GM21526 (cell line): ENCODE measurements at regions not wholly inside any gene's neighbourhood (a gene's known extent, or its start where the extent isn't known, plus 50 kb on each side); places are given as distances from the start of the nearest gene placed in this dataset.
"Not testable (repeated sequence)": the region's sequence is repeated elsewhere in the genome, so short reads cannot be mapped to it uniquely, and the experiment has no call there.

Experiments
- ATAC-seq: cut with Tn5 transposase; IDR thresholded peaks from one replicate; pipeline ENCODE4 v1.9.1; 2021; ENCODE audit warnings: moderate library complexity; ENCODE audit not compliant: unreplicated experiment, low FRiP score

DNA sequence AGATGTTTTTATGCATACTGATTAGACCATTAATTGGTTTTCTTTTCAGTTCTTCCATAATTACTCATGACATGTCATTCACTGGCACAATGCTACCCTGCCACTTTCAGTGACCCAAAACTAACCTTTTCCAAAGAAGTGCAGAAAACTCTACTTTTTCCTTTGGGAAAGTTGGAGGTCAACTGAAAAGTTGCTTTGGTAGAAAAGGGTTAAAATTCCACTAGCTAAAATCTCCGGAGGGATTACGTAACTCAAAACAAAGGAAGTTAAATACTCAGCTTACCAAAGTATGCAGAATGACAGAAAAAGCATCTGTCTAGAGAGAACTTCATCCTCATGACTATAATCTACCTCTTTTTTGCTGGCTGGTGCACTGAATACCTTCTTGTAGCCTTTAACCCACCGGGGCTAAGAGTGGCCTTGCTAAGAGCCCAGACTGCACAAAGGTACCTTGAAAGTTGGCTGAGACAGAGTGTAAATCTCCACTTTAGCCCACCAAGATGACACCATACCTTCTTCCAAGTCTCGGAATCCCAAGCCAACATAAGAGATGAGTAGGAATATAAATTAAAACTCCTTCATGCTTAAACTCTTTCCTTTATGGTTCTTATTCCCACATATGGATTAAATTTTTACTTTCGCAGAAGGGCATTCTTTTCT, 1099.5 kb upstream of the INTU start:
- ATAC-seq = no peak

DNA sequence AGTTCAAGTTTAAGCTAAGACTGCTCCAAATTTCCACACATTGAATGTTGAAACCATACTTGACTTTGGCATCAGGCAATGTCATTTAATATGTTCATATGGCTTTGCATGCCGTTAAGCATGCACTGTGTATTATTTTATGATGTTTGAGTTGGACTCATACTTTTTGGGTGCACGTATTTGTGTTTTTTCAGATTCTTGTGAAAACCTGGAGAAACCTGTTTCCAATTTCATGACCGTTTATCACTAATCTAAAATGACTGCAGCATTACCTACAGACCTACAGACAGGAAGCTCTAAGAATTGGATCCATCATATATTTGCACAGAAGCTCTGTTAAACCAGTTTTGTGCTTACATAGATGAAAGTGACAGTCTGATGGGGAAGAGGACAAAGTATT, 1093.0 kb upstream of the INTU start:
- no peak for ATAC-seq

DNA sequence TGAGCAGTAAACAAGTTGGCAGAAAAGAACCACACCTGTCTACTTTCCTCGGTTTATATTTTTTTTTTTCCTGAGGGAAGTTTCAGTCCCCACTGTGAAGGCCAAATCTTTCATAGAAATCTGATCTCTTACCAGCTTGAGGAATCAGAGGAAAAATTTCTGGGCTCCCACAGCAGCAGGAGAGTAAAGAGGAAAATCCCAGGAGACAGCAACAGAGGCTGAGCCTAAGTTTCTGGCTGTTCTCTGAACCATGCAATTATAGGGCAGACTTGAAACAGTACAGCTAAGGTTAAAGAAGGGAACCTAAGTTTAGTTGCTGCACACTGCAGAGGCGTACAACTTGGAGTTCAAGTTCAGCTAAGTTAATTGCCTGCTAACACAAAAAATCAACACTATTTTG, 1090.9 kb upstream of the INTU start:
- ATAC-seq = no peak

DNA sequence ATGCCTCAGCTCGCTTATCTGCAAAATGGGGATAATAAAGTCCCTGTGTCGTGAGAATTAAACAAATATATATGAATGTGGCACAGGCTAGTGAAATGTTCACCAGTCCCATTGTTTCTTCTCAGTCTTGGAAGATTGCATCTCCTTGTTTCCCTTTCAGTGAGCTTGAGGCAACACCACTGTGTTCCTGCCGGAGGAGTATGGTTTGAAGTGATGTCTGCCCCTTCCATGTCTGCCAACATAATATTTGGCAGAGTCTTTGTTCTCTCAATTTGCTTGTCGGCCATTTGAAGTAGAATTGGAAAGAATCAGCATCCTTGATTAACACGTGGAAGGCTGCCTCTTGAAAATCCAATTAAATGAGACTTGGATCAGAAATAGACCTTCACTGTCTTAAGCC, 1088.5 kb upstream of the INTU start:
- ATAC-seq = no peak

DNA sequence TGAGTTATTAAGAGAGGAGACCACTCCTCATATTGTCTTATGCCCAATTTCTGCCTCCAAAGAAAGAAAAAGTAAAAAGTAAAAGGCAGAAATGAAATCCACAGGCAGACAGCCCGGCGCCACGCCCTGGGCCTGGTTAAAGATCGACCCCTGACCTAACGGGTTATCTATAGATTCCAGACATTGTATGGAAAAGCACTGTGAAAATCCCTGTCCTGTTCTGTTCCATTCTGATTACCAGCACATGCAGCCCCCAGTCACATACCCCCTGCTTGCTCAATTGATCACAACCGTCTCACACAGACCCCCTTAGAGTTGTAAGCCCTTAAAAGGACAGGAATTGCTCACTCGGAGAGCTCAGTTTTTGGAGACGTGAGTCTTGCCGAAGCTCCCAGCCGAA, 1086.6 kb upstream of the INTU start:
- not testable (repeated sequence) for ATAC-seq

DNA sequence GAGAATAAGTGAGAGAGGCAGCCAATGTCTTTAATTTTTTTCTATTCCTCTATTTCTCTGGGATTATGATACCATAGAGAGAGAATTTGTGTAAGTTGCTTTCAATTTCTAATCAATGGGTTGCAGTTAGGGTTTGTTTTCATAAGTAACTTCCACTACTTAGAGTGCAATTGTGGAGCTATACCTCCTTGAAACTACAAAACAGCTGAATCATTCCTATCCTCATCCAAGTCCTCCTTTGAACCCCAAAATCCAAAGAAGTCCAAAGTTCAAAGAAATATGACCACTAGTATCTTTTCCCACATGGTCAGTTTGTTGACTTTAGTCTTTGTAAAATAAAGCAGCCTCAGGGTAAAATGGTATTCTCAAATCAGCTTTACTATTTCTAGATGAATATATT, 1085.4 kb upstream of the INTU start:
- no peak for ATAC-seq

DNA sequence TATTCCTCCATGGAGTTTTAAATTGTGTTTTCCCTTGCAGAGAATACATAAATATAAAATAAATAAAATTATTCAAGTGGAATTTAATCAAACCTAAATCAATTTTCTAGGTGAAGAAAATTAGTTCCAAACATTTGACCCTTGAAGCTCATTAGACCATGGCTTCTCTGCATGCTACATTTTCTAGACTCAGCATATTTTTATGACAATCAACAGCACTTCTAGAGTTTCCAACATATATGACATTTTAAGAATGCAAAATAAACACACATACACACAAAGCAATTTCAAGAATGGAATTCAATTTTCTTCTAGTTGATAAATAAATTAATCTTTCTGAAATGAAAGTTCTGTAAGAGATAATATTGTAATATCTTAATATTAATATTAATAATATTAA, 1083.9 kb upstream of the INTU start:
- ATAC-seq = no peak

DNA sequence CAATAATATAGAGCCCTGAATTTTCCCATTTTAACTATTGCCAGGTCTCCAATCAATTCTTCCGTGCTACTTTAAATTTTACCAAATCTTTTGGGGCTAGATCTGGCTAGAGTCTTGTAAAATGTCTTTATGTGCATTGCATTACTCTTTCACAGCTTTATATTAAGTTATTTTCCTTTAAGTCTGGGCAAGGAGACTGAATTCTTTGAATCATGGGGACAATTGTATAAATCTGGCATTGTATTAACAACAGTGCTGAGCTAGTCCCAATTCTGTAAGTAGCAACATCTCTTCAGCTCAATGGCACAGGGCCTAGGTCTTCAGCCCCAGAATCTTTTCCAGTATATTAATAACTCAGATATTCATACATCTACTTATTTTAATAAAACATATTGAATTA, 1080.4 kb upstream of the INTU start:
- no peak for ATAC-seq

DNA sequence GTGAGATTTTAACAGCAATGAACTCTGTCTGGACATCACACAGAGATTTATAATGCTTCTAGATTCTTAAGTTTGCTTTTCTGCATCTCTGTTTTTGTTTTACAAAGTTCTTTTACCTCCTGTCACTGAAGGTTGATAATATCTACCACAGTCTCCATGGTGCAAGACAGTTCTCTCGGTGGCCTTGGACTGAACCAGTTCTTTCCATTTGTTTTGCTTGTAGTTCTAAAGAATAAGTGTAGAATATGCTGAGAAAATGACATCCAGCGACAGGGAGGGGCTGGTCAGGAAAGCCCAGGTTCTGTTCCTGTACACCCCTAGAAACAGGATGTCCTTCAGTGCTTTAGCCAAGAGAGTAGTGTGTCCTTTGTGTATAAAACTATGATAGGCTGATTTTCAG, 1079.5 kb upstream of the INTU start:
- no peak for ATAC-seq

DNA sequence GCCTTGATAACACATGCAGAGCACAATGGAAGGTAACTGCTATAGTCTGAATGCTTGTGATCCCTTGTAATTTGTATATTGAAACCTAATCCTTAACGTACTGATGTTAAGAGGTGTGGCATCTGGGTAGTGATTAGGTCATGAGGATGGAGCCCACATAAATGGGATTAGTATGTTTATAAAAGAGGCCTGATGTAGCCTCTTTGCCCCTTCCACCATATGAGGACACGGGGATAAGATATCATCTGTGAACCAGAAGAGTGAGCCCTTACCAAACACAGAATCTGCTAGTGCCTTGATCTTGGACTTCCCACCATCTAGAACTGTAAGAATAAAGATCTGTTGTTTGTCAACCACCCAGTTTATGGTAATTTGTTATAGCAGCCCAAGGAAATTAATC, 1074.2 kb upstream of the INTU start:
- ATAC-seq = no peak

DNA sequence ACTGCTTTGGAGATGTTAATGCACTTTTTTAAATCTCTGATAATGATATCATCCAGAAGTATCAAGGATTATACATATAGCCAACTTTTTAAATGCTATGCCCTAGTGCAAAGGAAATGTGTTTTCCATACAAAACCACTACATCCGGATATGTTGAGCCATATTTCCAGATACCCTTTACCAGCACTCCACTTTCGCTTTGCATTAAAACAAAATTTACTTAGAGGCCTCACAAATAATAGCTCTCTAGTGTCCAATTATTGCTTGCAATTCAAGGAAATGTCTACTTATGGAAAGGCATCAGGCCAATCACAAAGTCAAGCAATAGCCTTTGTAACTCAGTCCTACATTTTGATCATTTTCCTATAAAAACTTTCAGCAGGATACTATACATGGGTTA, 1072.8 kb upstream of the INTU start:
- no peak for ATAC-seq

DNA sequence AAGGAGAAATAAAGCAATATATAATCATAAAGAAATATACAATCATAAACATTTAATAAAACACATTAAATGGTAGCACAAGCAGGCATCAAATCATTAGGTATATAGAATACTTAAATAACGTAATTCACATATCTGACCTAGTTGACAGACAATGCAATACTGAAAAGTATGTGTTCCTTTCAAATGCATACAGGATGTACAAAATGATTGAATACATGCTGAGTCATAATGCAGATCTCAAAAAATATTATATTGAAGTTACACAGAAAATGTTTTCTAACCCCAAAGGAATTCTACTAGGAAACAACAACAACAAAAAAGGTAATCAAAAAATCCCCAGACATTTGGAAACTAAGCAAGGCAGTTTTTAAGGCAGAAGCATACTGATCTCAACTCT, 1072.0 kb upstream of the INTU start:
- no peak for ATAC-seq

DNA sequence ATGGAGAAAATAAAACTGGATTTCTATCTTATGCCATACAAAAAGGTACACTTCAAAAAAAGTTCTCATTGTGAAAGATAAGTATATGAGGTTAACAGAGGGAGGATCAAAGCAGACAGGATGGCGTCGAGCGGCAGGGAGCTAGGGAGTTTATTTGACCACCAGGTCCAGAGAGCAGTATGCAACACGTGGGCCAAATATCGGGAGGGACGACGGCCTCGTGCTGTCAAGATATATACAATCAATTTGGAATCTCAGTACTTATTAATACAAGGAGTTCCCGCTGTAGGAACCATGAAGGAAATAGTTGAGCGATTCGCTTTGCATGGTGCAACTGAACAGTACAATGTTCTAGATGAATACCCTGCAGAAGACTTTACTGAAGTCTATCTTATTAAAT, 1069.4 kb upstream of the INTU start:
- ATAC-seq = no peak

DNA sequence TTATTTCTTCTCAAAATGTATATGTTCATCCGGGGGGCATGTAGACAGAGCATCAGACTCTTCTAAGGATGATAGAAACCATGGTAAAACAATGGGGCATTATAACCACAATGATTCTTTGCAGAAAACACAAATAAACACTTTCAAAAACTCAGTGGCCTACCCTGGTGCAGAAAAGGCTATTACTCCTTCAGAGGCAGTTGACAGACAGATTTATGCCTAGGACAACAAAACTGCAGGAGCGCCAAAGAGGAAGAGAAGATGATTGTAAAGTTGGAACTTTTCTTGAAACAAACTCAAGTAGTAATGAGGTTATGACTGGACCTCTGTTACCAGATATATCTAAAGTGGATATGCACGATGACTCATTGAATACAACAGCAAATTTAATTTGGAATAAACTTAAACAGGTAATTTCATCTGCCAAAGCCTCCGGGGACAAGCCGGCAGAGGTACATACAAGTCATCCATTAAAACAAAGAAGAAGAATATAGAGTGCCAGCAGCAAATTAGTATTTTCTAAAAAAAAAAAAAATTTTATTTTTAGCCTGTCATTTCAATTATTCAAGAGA, 1068.4 kb upstream of the INTU start:
- no peak for ATAC-seq

DNA sequence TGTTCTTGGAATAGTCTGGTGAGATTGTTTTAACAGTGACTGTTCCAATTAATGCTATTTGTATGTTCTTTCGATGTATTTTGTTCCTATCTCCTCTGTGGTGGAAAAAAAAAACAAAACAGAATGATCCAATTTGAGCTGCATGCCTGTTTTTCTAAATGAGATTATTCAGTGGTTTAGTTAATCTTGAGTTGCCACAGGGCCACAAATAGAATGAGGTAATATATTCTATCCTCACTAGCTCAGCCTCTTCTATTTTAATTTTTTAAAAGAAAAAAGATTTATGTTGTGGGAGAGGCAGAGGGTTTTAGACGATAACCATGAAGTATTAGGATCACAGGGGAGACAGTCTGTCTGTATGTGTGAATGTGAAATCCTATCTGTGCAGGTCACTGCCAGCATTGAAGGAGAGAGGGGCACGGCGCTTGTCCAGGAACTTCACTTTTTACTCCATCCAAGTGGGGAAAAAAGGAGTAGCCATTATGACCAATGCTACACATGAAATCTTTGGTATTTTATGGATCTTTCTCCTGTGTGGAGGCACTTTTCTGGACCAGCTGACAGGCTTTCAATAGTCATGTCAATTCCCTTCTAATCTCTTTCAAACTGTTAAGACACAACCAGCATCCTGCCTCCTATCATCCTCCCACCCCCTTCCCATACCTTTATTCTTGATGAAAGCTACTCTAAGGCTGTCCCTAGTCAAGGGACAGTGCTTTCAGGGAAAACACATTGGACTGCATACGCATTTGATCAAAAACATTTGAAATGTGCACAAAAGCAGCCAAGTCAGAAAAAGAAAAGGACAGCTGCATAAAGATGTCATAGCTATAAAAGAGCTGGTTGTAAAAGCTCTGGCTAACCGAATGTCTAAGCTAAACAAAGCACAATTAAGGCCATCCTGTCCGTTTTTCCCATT, 1063.8 kb upstream of the INTU start:
- ATAC-seq = no peak

DNA sequence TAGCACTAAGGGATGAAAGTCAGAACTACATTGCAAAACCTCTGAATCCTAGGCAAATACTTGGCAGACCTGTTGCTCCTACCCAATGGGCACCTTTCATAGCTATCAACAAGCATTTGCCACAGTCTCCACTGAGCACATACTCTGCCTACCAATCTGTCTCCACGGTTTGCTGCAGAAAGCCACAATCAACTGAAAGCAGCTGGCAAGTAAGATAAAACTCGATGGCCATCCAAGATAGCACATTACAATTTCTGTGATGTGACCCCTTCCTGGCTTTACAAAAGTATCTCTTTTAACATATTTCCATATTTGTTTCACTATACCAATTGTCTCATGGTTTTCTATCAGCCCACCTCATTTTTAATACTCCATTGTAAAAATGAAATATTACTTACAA, 1060.5 kb upstream of the INTU start:
- no peak for ATAC-seq

DNA sequence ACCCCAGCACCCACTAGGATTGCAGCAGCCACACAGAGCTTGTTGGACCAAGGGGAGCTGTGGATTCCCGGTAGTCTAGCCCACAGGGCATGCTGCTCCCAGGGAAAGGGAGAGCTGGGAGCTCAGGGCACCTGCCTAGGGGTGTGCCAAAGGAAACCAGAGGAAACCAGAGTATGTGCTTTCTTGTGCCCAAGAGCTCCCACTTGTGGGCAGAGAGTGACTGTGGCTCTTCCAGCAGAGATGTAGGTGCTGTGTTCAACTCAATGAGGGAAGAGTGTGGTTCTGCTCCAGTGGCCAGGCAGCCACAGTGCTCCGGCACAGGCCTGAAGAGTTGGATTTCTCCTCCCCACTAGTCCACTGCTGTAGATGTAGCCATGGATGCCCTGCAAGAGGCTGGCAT, 1050.0 kb upstream of the INTU start:
- no peak for ATAC-seq

DNA sequence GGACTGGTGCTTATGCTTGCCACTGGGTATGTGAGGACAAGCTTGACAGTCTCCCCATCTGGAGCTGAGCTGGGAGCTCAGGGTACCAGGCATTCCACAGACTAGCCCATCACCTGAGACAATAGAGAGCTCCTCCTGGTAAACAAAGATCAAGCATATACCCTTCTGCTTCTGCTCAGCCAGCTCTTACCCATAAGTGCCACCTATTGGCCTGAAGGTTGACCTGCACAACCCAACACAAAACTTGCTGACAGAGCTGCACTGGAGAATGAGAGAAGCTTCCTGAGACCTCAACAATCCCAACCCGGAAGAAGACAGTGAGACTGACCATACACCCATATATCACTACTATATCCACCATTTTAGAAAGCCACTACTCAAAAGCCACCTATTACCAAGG, 1049.2 kb upstream of the INTU start:
- no peak for ATAC-seq

DNA sequence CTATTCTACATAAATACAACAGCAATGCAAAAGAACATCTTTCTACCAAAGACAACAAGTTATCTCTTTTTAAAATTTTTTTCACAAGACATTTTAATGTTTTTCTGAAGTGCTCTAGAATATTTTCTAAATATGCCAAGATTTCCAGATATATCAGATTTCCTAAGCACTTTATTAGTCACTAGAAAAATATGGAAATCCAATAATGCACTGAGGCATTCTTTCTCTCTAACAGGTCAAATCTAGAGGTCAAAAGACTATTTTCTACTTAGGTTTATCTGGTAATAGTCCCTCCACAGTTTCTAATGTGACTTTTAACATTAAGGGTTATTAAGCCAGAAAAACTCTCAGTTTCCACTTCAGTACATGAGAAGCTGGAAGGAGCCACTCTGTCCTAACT, 1041.2 kb upstream of the INTU start:
- ATAC-seq = no peak

DNA sequence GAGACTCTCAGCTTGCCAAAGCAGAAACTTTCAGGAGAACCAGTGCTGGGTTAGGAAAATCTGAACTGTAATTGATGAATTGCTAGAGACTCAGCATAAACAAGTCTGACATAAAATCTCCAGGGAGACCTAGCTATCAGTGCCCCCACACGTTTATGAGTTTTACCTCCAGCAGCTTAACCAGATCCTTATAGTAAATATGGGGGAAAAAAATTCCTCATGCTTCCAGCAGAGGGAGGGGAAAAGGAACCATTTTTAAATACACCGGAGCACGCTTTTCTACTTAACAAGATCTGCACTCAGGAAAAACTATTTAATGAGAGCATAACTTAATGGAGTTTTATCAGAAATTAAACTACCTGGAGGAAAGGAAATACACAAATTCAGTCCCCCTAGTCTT, 1040.7 kb upstream of the INTU start:
- ATAC-seq = no peak

DNA sequence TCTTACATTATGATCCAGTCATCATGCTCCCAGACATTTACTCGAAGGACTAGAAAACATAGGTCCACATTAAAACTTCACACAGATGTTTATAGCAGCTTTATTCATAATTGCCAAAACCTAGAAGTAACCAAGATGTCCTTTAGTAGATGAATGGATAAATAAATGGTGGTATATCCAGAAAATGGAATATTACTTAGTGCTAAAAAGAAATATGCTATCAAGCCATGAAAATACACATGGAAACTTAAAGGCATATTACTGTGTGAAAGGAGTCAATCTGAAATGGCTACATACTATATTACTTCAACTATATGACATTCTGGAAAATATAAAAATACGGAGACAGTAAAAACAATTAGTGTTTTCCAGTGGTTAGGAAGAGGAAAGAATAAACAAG, 1039.1 kb upstream of the INTU start:
- ATAC-seq = no peak

DNA sequence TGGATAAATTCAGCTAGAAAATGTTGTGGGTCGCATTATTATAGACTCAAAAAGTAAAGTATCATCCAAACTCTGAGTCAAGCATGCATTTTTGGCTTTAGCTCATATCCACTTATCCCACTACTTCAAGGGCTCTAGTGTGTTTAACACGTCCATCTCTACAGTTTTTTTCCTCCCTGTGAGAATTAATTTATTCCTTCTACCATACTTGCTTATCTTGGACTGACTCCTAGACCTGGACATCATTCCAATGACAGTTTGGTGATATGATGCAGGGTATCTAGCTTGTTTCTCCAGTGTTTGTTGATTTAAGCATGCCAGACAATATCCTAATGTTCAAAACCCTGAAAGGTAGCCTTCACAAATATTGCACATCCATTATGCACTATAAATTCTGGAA, 1037.1 kb upstream of the INTU start:
- ATAC-seq = no peak
